ENCODE measurements at regions not wholly inside any gene's neighbourhood (a gene's known extent, or its start where the extent isn't known, plus 50 kb on each side); places are given as distances from the start of the nearest gene placed in this dataset.

GRCh38 chr22:48299801-48300200 lies 1527.9 kb downstream of the BRD1 start (continued):
- TF ChIP-seq ZNF462 (CRISPR knock-in tag; IDR thresholded peaks at IDR 0.05) (no peak), EZH2 (IDR thresholded peaks at IDR 0.05; ENCODE audit: low read depth, unreplicated experiment) (no peak)

- H3K4me3 Mint-ChIP-seq = no peak overlapping the region
- H3K9me3 Mint-ChIP-seq = no peaks in the 10 kb centered on the region
- no peak overlapping the region for H3K27ac Mint-ChIP-seq
- no peaks in the 10 kb centered on the region for H4K20me1 ChIP-seq (replicated peaks; ENCODE audit: insufficient read depth)
- H3K27me3 ChIP-seq (ENCODE audit: insufficient read depth) = no peaks in the 10 kb centered on the region
- H3K27ac ChIP-seq (ENCODE audit: low read depth) = no peak overlapping the region
- H3K4me2 ChIP-seq = no peak overlapping the region
- no peaks in the 10 kb centered on the region; the same call in 2 of the 3 replicates for H3K36me3 Mint-ChIP-seq (ENCODE audit: low read depth)
- H3K4me1 ChIP-seq (ENCODE audit: insufficient read depth) = no peaks in the 10 kb centered on the region
- H3F3A ChIP-seq (replicated peaks; ENCODE audit: low read depth) = no peaks in the 10 kb centered on the region
- no peaks in the 10 kb centered on the region for H3K36me3 ChIP-seq (ENCODE audit: insufficient read depth)
- H3K4me3 ChIP-seq = no peak overlapping the region
- no peak for DNase-seq (ENCODE audit: low spot score)
- ATAC-seq = no peak
- peaks cover 7% of the 10 kb centered on the region for H3K27me3 Mint-ChIP-seq (ENCODE audit: insufficient read depth, low read depth, poor library complexity)
- peaks cover 6% of the 10 kb centered on the region; the same call in 2 of the 3 replicates for H3K4me1 Mint-ChIP-seq
- H3K9me2 ChIP-seq (ENCODE audit: insufficient read depth) = no peaks in the 10 kb centered on the region
- no peak overlapping the region for H2AFZ ChIP-seq
- H3K79me2 ChIP-seq (replicated peaks; ENCODE audit: insufficient read depth) = no peaks in the 10 kb centered on the region
- TF ChIP-seq NANOG (IDR thresholded peaks at IDR 0.05; ENCODE audit: borderline replicate concordance) (no peak), POLR2AphosphoS5 (IDR thresholded peaks at IDR 0.05; ENCODE audit: low read depth) (no peak), ETS1 (IDR thresholded peaks at IDR 0.05) (no peak), ZNF462 (CRISPR knock-in tag; IDR thresholded peaks at IDR 0.05) (no peak)
Observed at GRCh38 chr22:48299124-48299523, 1528.5 kb downstream of the BRD1 start.

All from GM23338 (cell line).